GM12801 (cell line): ENCODE measurements at regions not wholly inside any gene's neighbourhood (a gene's known extent, or its start where the extent isn't known, plus 50 kb on each side); places are given as distances from the start of the nearest gene placed in this dataset.

Source experiments
- TF ChIP-seq, protein P1 (sequence below): IDR thresholded peaks from one replicate; pipeline ENCODE4 v1.5.1; 2011; ENCODE audit warnings: control low read depth; ENCODE audit not compliant: insufficient read length; ENCODE audit errors: extremely low read depth

DNA sequence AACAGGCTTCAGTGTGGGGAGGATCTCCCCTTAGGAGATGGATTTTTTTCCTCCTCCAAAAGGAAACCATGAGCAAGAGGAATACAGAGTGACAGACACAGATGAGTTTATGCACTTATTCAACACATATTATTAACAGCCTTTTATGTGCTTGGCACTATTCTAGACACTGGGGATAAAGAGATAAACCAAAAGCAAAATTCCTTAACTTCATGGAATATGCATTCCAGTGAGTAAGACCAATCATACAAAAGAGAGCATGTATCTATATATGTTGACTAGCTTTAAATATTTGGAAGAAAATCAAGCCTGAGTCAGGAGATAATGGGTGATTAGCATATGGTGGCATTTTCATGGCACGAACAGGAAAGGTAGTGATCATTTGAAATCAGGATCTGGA is 284.4 kb upstream of the RASGRP1 start:
- TF ChIP-seq, protein P1, sequence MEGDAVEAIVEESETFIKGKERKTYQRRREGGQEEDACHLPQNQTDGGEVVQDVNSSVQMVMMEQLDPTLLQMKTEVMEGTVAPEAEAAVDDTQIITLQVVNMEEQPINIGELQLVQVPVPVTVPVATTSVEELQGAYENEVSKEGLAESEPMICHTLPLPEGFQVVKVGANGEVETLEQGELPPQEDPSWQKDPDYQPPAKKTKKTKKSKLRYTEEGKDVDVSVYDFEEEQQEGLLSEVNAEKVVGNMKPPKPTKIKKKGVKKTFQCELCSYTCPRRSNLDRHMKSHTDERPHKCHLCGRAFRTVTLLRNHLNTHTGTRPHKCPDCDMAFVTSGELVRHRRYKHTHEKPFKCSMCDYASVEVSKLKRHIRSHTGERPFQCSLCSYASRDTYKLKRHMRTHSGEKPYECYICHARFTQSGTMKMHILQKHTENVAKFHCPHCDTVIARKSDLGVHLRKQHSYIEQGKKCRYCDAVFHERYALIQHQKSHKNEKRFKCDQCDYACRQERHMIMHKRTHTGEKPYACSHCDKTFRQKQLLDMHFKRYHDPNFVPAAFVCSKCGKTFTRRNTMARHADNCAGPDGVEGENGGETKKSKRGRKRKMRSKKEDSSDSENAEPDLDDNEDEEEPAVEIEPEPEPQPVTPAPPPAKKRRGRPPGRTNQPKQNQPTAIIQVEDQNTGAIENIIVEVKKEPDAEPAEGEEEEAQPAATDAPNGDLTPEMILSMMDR: no peak

DNA sequence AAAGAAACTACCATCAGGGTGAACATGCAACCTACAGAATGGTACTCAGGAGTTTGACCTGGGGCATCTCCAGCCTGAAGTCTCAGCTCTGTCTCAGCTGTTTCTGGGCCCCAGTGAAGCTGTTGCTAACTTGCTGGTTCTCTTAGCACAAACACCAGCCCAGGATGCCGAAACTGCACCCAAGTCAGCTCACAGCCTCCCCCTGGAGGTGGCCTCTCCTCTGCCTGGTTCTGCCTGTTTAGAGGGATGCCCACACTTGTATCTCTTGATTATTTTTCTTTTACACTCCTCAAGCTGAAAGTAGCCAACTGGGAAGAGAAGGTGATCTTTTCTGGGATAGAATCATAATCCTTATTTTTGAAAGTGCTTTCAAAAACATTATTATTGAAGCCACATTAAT is 289.0 kb upstream of the RASGRP1 start:
- TF ChIP-seq, protein P1: no peak

DNA sequence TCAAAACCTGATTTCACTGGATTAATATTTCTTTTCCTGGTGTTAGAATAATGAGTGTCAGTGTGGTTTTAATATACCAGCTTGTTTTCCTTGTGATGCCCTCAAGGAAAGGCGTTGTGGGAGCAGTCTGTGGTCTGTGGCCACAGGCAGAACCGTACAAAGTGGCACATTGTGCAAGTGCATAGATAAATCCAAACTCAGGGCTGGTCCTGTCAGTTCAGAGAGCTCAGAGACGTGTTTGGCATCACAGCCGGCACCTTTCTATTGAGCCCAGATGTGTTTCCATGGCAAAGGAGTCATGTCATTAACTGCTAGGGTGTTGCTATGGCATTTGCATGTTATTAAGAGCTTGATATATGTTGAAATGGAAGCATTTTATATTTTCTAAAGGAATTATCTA is 289.9 kb upstream of the RASGRP1 start:
- TF ChIP-seq, protein P1: no peak

DNA sequence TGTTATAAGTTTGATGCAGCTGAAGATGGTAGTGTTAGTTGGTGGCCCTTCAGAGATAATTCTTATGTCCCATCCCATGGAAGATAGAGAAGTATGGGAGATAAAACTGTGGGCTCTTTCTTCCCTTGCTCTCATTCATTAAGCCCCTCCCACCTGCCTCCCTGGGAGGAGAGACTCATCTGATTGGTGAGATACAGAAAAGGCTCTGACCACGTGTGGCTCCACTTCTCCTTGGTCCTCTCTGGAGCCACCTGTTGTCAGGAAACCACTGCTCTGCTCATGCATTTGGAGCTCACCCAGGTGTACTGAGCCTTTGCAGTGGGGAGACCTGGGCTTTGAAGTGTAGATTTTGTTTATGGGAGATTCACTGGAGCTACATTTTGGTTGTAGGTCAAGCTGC is 293.2 kb upstream of the RASGRP1 start:
- TF ChIP-seq, protein P1: no peak

DNA sequence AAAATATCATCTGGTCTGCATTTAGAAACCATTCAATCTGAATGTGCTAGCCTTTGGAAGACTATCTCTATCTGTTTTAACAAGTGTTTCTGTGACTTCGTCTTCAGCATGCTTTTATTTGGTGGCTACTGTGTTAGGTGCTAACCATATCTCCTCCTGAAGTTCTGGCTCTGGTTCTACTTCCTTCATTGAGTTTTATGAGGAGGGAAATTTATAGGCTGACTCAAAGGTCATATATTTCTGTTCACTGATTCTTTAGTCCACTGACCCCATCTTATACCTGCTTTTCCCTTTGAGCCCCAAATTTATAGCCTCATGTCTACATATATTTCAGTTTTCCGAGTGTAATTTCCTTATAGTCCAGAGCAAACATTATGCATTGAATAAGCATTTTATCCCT is 295.0 kb upstream of the RASGRP1 start:
- TF ChIP-seq, protein P1: no peak

DNA sequence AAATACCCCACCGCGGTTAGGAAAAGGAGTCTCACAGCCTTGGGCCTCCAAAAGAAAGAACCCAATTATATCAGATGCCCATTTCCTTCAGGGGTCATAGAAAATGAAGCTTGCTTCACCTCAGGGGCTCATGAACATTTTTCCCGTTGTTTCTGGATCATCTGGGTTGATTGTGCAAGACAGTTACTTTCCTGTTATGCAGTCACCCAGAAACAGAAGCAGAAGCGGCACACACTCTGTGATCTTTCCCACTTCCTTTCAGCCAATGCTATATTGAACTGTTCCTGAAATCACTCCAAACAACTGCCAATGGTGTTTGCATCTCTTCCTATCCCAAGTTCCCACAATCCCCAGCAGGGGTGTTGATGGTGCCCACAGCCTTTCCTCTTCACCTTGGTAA is 295.6 kb upstream of the RASGRP1 start:
- TF ChIP-seq, protein P1: no peak

DNA sequence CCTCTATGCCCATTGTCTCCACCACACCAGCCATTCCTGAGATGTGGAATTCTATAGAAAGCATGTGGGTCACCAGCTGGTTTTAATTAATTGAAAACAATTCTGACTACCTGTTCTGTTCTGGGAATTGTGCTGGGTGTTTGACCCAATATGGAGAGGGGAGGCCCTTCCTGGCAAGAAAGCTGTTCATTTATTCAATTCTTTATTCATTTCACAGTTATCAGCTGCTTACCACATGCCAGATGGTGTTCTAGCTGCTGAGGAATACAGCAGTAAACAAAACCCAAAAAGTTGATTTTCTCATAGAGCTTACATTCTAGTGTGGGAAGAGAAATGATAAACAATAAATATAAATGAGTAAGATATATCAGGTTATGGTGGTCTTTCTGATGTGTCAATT is 296.1 kb upstream of the RASGRP1 start:
- TF ChIP-seq, protein P1: no peak

DNA sequence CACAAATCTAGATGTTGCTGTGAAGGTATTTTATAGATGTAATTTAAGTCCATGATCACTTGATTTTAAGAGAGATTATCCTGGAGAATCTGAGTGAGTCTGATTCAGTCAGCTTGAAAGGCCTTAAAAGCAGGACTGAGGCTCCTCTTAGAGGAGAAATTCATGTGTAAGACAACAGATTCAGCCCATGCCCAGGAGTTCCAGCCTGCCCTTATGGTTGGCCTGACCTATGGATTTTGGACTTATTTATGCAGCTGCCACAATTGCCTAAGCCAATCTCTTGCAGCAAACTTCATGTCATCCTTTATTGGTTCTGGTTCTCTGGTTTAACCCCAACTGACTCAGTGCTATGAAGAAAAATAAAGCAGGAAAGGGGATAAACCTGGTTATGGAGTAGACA is 296.5 kb upstream of the RASGRP1 start:
- TF ChIP-seq, protein P1: no peak
